Skin of body (tissue), 2 donors: ENCODE measurements at regions not wholly inside any gene's neighbourhood (a gene's known extent, or its start where the extent isn't known, plus 50 kb on each side); places are given as distances from the start of the nearest gene placed in this dataset. TPM values are rescaled to one million over a fixed set of nuclear protein-coding genes. Genes with fewer than 3 reads are reported as not detected.

Experiments used
- DNase-seq: peaks from one replicate; lab custom pipeline; 2025; lab: John Stamatoyannopoulos, UW
- small RNA-seq: library from RNA; depleted of rRNA; stranded (forward); fragments of <200 nt; gene quantifications from one replicate; pipeline ENCODE3, GENCODE V24; 2014; ENCODE audit warnings: low replicate concordance

GRCh38 chr1:115893545-115893944 is 52.6 kb upstream of the NHLH2 start:
- no peak for DNase-seq

- no peak for DNase-seq
Measured at GRCh38 chr1:115898020-115898419, 57.1 kb upstream of the NHLH2 start.

GRCh38 chr1:115900856-115901255 is 59.9 kb upstream of the NHLH2 start:
- DNase-seq = no peak

GRCh38 chr1:115906627-115907026 is 65.7 kb upstream of the NHLH2 start:
- DNase-seq = no peak

- DNase-seq = no peak
Measured at GRCh38 chr1:115907092-115907491, 66.2 kb upstream of the NHLH2 start.

- no peak for DNase-seq
Measured at GRCh38 chr1:115908565-115909274, 67.6 kb upstream of the SLC22A15 start.

GRCh38 chr1:115910231-115910630 is 66.1 kb upstream of the SLC22A15 start:
- no peak for DNase-seq

GRCh38 chr1:115911294-115911693 is 65.0 kb upstream of the SLC22A15 start:
- no peak for DNase-seq

GRCh38 chr1:115912116-115912515 is 64.2 kb upstream of the SLC22A15 start:
- DNase-seq = no peak

GRCh38 chr1:115922801-115923200 is 53.5 kb upstream of the SLC22A15 start:
- no peak for DNase-seq

- peak; percentile 13 for DNase-seq
Measured at GRCh38 chr1:115924770-115925169, 51.5 kb upstream of the SLC22A15 start.

- no peak for DNase-seq
Measured at GRCh38 chr1:115925467-115925866, 50.8 kb upstream of the SLC22A15 start.

Small RNAs in the stretch of these regions (small RNA-seq; reads per million reads assigned to genes)
- gene AL357137.1 = not detected
